ENCODE measurements at regions not wholly inside any gene's neighbourhood (a gene's known extent, or its start where the extent isn't known, plus 50 kb on each side); places are given as distances from the start of the nearest gene placed in this dataset.

- in situ Hi-C loops (cut with HindIII; ENCODE audit: low pct_ligation_motif_present, low sequenced_read_pairs) = no loop called here
Observed at GRCh38 chr1:216827251-216827650, 104.0 kb upstream of the ESRRG start.

GRCh38 chr1:216826646-216827045, 103.4 kb upstream of the ESRRG start:
- in situ Hi-C loops (cut with HindIII; ENCODE audit: low pct_ligation_motif_present, low sequenced_read_pairs) = no loop called here
- TF ChIP-seq CTCF (IDR thresholded peaks at IDR 0.05; ENCODE audit: low read depth, low read length, missing control alignments) = no peak
- no peaks in the 10 kb centered on the region for H3K36me3 ChIP-seq (replicated peaks)
- H3K27ac ChIP-seq = no peak overlapping the region
- DNase-seq = no peak
- no peaks in the 10 kb centered on the region for H3K27me3 ChIP-seq (replicated peaks)
- H3K4me3 ChIP-seq (ENCODE audit: low read depth, low read length) = no peak overlapping the region

More at GRCh38 chr1:216827251-216827650, 104.0 kb upstream of the ESRRG start:
- no peak for DNase-seq
- H3K4me3 ChIP-seq (ENCODE audit: low read depth, low read length) = no peak overlapping the region
- H3K27me3 ChIP-seq (replicated peaks) = no peaks in the 10 kb centered on the region
- no peaks in the 10 kb centered on the region for H3K36me3 ChIP-seq (replicated peaks)
- no peak overlapping the region for H3K27ac ChIP-seq
- TF ChIP-seq CTCF (IDR thresholded peaks at IDR 0.05; ENCODE audit: low read depth, low read length, missing control alignments) = no peak

GRCh38 chr1:216826214-216826613, 103.0 kb upstream of the ESRRG start:
- in situ Hi-C loops (cut with HindIII; ENCODE audit: low pct_ligation_motif_present, low sequenced_read_pairs) = no loop called here
- Histone ChIP-seq H3K36me3 (replicated peaks) (no peaks in the 10 kb centered on the region), H3K4me3 (ENCODE audit: low read depth, low read length) (no peak overlapping the region), H3K27me3 (replicated peaks) (no peaks in the 10 kb centered on the region), H3K27ac (no peak overlapping the region)
- no peak for TF ChIP-seq CTCF (IDR thresholded peaks at IDR 0.05; ENCODE audit: low read depth, low read length, missing control alignments)
- no peak for DNase-seq

- in situ Hi-C loops (cut with HindIII; ENCODE audit: low pct_ligation_motif_present, low sequenced_read_pairs) = no loop called here
- H3K36me3 ChIP-seq (replicated peaks) = no peaks in the 10 kb centered on the region
- no peak for DNase-seq
- no peaks in the 10 kb centered on the region for H3K27me3 ChIP-seq (replicated peaks)
- no peak overlapping the region for H3K4me3 ChIP-seq (ENCODE audit: low read depth, low read length)
- no peak overlapping the region for H3K27ac ChIP-seq
- no peak for TF ChIP-seq CTCF (IDR thresholded peaks at IDR 0.05; ENCODE audit: low read depth, low read length, missing control alignments)
Observed at GRCh38 chr1:216825557-216825956, 102.3 kb upstream of the ESRRG start.

GRCh38 chr1:216824511-216824910, 101.3 kb upstream of the ESRRG start:
- no peak overlapping the region for H3K27ac ChIP-seq
- DNase-seq = no peak
- no peaks in the 10 kb centered on the region for H3K27me3 ChIP-seq (replicated peaks)
- no peak for TF ChIP-seq CTCF (IDR thresholded peaks at IDR 0.05; ENCODE audit: low read depth, low read length, missing control alignments)
- in situ Hi-C loops (cut with HindIII; ENCODE audit: low pct_ligation_motif_present, low sequenced_read_pairs) = no loop called here
- no peak overlapping the region for H3K4me3 ChIP-seq (ENCODE audit: low read depth, low read length)
- H3K36me3 ChIP-seq (replicated peaks) = no peaks in the 10 kb centered on the region

- no peak overlapping the region for H3K4me3 ChIP-seq (ENCODE audit: low read depth, low read length)
- in situ Hi-C loops (cut with HindIII; ENCODE audit: low pct_ligation_motif_present, low sequenced_read_pairs) = no loop called here
- no peaks in the 10 kb centered on the region for H3K36me3 ChIP-seq (replicated peaks)
- no peak for DNase-seq
- no peaks in the 10 kb centered on the region for H3K27me3 ChIP-seq (replicated peaks)
- H3K27ac ChIP-seq = no peak overlapping the region
- TF ChIP-seq CTCF (IDR thresholded peaks at IDR 0.05; ENCODE audit: low read depth, low read length, missing control alignments) = no peak
Observed at GRCh38 chr1:216823731-216824130, 100.5 kb upstream of the ESRRG start.
